ENCODE measurements at regions not wholly inside any gene's neighbourhood (a gene's known extent, or its start where the extent isn't known, plus 50 kb on each side); places are given as distances from the start of the nearest gene placed in this dataset.

DNA sequence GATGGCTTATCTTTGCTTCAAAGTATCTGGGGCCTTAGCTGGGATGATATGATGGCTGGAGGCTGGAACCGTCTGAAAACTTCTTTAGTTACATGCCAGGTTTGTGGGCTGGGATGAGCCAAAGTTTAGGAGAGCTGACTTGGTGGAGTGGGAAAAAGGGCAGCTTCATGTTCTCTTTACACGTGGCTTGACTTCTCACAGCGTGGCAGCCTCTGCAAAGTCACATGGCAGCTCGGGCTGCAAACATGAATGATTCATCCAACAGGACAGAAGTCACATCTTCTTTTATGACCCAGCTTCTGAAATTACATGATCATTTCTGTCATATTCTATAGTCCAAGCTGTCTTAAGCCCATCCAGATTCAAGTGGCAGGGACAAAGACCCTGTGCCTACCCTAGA lies 176.0 kb downstream of the OLFM4 start:
- DNase-seq (ENCODE audit: low read depth), result no peak
- Histone ChIP-seq H3K4me1 (ENCODE audit: control insufficient read depth, insufficient read depth, low read length) (no peaks in the 10 kb centered on the region), H3K27me3 (replicated peaks; ENCODE audit: control insufficient read depth, insufficient read depth, low read length) (peaks cover 33% of the 10 kb centered on the region)

GRCh38 chr13:53206455-53206854 lies 177.8 kb downstream of the OLFM4 start:
- Histone ChIP-seq H3K9me3 (ENCODE audit: control insufficient read depth, low read length) (no peaks in the 10 kb centered on the region), H3K36me3 (ENCODE audit: control insufficient read depth, insufficient read depth, low read length, severe bottlenecking) (no peaks in the 10 kb centered on the region), H3K27me3 (replicated peaks; ENCODE audit: control insufficient read depth, insufficient read depth, low read length) (peaks cover 26% of the 10 kb centered on the region), H3K9ac (ENCODE audit: low read length) (no peak overlapping the region), H3K4me3 (ENCODE audit: low read length) (no peak overlapping the region), H3K4me1 (ENCODE audit: control insufficient read depth, insufficient read depth, low read length) (no peaks in the 10 kb centered on the region)
- DNase-seq (ENCODE audit: low read depth), result no peak

More for the DNA sequence above, 176.0 kb downstream of the OLFM4 start:
- Histone ChIP-seq H3K9ac (ENCODE audit: low read length) (no peak overlapping the region), H3K36me3 (ENCODE audit: control insufficient read depth, insufficient read depth, low read length, severe bottlenecking) (no peaks in the 10 kb centered on the region), H3K9me3 (ENCODE audit: control insufficient read depth, low read length) (no peaks in the 10 kb centered on the region), H3K4me3 (ENCODE audit: low read length) (no peak overlapping the region)

GRCh38 chr13:53207556-53207955 lies 178.9 kb downstream of the OLFM4 start:
- peaks cover 19% of the 10 kb centered on the region for H3K27me3 ChIP-seq (replicated peaks; ENCODE audit: control insufficient read depth, insufficient read depth, low read length)
- DNase-seq (ENCODE audit: low read depth), result no peak
- H3K9ac ChIP-seq (ENCODE audit: low read length), result no peak overlapping the region
- H3K9me3 ChIP-seq (ENCODE audit: control insufficient read depth, low read length), result no peaks in the 10 kb centered on the region
- no peaks in the 10 kb centered on the region for H3K4me1 ChIP-seq (ENCODE audit: control insufficient read depth, insufficient read depth, low read length)
- H3K36me3 ChIP-seq (ENCODE audit: control insufficient read depth, insufficient read depth, low read length, severe bottlenecking), result no peaks in the 10 kb centered on the region
- no peak overlapping the region for H3K4me3 ChIP-seq (ENCODE audit: low read length)

DNA sequence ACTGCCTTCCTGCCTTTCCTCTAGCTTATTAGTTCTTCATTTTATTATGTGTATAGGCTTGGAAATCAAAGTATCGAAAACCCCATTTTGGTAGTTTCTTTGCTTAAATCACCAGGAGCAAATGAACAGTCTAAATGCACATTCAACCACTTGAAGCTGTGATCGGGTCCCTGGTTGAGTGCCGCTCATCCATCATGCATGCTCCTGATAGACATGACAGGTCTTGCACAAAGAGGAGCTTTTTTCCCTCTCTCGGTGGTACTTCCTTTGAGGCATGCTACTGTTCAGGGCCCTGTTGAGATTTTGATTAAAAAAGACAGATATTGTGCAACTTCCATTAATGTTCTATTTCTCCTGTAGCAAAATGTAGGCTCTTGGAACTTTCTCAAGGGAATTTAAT lies 185.8 kb downstream of the OLFM4 start:
- Histone ChIP-seq H3K4me1 (ENCODE audit: control insufficient read depth, insufficient read depth, low read length) (no peaks in the 10 kb centered on the region), H3K36me3 (ENCODE audit: control insufficient read depth, insufficient read depth, low read length, severe bottlenecking) (no peaks in the 10 kb centered on the region), H3K9ac (ENCODE audit: low read length) (no peak overlapping the region), H3K9me3 (ENCODE audit: control insufficient read depth, low read length) (no peaks in the 10 kb centered on the region), H3K4me3 (ENCODE audit: low read length) (no peak overlapping the region), H3K27me3 (replicated peaks; ENCODE audit: control insufficient read depth, insufficient read depth, low read length) (no peaks in the 10 kb centered on the region)
- no peak for DNase-seq (ENCODE audit: low read depth)

- no peaks in the 10 kb centered on the region for H3K27me3 ChIP-seq (replicated peaks; ENCODE audit: control insufficient read depth, insufficient read depth, low read length)
- H3K36me3 ChIP-seq (ENCODE audit: control insufficient read depth, insufficient read depth, low read length, severe bottlenecking), result no peaks in the 10 kb centered on the region
- no peak overlapping the region for H3K9ac ChIP-seq (ENCODE audit: low read length)
- H3K4me3 ChIP-seq (ENCODE audit: low read length), result no peak overlapping the region
- no peak for DNase-seq (ENCODE audit: low read depth)
- no peaks in the 10 kb centered on the region for H3K9me3 ChIP-seq (ENCODE audit: control insufficient read depth, low read length)
- no peaks in the 10 kb centered on the region for H3K4me1 ChIP-seq (ENCODE audit: control insufficient read depth, insufficient read depth, low read length)
Measured at GRCh38 chr13:53215563-53215962, 186.9 kb downstream of the OLFM4 start.

DNA sequence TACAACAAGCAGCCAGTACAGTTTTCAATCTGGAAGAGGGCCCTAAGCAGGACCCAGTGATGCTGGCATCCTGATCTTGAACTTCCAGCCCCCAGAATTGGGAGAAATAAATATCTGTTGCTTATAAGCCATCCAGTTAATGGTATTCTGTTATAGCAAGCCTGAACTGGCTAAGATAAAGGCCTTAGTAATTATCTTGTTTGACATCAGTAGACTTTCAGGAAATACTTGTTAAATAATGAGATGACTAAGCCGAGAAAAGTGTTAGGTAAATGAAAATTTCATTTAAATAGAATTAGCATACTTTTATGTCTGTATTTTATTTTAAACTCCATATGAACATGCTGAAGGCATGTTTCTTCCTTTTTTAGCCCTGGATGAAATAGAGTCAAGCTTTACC lies 188.2 kb downstream of the OLFM4 start:
- no peaks in the 10 kb centered on the region for H3K27me3 ChIP-seq (replicated peaks; ENCODE audit: control insufficient read depth, insufficient read depth, low read length)
- H3K36me3 ChIP-seq (ENCODE audit: control insufficient read depth, insufficient read depth, low read length, severe bottlenecking), result no peaks in the 10 kb centered on the region
- no peaks in the 10 kb centered on the region for H3K4me1 ChIP-seq (ENCODE audit: control insufficient read depth, insufficient read depth, low read length)
- no peaks in the 10 kb centered on the region for H3K9me3 ChIP-seq (ENCODE audit: control insufficient read depth, low read length)
- DNase-seq (ENCODE audit: low read depth), result no peak
- H3K9ac ChIP-seq (ENCODE audit: low read length), result no peak overlapping the region
- no peak overlapping the region for H3K4me3 ChIP-seq (ENCODE audit: low read length)

DNA sequence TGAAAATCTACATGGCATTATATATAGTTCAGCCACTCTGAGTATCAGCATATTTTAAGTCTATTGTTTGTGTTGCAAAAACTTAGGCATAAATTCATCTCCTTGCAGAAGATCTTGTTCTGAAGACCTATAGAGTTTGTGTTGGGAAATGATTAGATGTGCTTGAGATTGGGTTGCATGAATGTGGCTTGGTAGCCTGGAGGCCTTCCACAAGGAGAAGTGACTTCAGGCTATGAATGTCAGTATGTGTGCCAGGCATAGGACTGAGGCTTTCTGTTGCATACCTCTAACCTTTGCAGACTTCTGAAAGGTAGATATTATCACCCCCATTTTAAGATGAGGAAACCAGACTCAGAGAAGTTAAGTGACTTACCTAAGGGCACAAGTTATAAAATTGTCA lies 188.6 kb downstream of the OLFM4 start:
- no peaks in the 10 kb centered on the region for H3K4me1 ChIP-seq (ENCODE audit: control insufficient read depth, insufficient read depth, low read length)
- H3K9ac ChIP-seq (ENCODE audit: low read length), result no peak overlapping the region
- no peaks in the 10 kb centered on the region for H3K36me3 ChIP-seq (ENCODE audit: control insufficient read depth, insufficient read depth, low read length, severe bottlenecking)
- DNase-seq (ENCODE audit: low read depth), result no peak
- no peak overlapping the region for H3K4me3 ChIP-seq (ENCODE audit: low read length)
- H3K27me3 ChIP-seq (replicated peaks; ENCODE audit: control insufficient read depth, insufficient read depth, low read length), result no peaks in the 10 kb centered on the region
- no peaks in the 10 kb centered on the region for H3K9me3 ChIP-seq (ENCODE audit: control insufficient read depth, low read length)

GRCh38 chr13:53220038-53220437 lies 191.4 kb downstream of the OLFM4 start:
- Histone ChIP-seq H3K27me3 (replicated peaks; ENCODE audit: control insufficient read depth, insufficient read depth, low read length) (no peaks in the 10 kb centered on the region), H3K9me3 (ENCODE audit: control insufficient read depth, low read length) (peaks cover 9% of the 10 kb centered on the region), H3K9ac (ENCODE audit: low read length) (no peak overlapping the region), H3K36me3 (ENCODE audit: control insufficient read depth, insufficient read depth, low read length, severe bottlenecking) (no peaks in the 10 kb centered on the region), H3K4me1 (ENCODE audit: control insufficient read depth, insufficient read depth, low read length) (no peaks in the 10 kb centered on the region), H3K4me3 (ENCODE audit: low read length) (no peak overlapping the region)
- no peak for DNase-seq (ENCODE audit: low read depth)

- Histone ChIP-seq H3K4me3 (ENCODE audit: low read length) (no peak overlapping the region), H3K9ac (ENCODE audit: low read length) (no peak overlapping the region), H3K4me1 (ENCODE audit: control insufficient read depth, insufficient read depth, low read length) (no peaks in the 10 kb centered on the region), H3K9me3 (ENCODE audit: control insufficient read depth, low read length) (no peaks in the 10 kb centered on the region), H3K36me3 (ENCODE audit: control insufficient read depth, insufficient read depth, low read length, severe bottlenecking) (no peaks in the 10 kb centered on the region), H3K27me3 (replicated peaks; ENCODE audit: control insufficient read depth, insufficient read depth, low read length) (peaks cover 4% of the 10 kb centered on the region)
- no peak for DNase-seq (ENCODE audit: low read depth)
Measured at GRCh38 chr13:53237696-53238095, 209.1 kb downstream of the OLFM4 start.

GRCh38 chr13:53238261-53238660 lies 209.6 kb downstream of the OLFM4 start:
- Histone ChIP-seq H3K9ac (ENCODE audit: low read length) (no peak overlapping the region), H3K27me3 (replicated peaks; ENCODE audit: control insufficient read depth, insufficient read depth, low read length) (peaks cover 4% of the 10 kb centered on the region), H3K4me3 (ENCODE audit: low read length) (no peak overlapping the region), H3K4me1 (ENCODE audit: control insufficient read depth, insufficient read depth, low read length) (no peaks in the 10 kb centered on the region), H3K36me3 (ENCODE audit: control insufficient read depth, insufficient read depth, low read length, severe bottlenecking) (no peaks in the 10 kb centered on the region), H3K9me3 (ENCODE audit: control insufficient read depth, low read length) (no peaks in the 10 kb centered on the region)
- no peak for DNase-seq (ENCODE audit: low read depth)

DNA sequence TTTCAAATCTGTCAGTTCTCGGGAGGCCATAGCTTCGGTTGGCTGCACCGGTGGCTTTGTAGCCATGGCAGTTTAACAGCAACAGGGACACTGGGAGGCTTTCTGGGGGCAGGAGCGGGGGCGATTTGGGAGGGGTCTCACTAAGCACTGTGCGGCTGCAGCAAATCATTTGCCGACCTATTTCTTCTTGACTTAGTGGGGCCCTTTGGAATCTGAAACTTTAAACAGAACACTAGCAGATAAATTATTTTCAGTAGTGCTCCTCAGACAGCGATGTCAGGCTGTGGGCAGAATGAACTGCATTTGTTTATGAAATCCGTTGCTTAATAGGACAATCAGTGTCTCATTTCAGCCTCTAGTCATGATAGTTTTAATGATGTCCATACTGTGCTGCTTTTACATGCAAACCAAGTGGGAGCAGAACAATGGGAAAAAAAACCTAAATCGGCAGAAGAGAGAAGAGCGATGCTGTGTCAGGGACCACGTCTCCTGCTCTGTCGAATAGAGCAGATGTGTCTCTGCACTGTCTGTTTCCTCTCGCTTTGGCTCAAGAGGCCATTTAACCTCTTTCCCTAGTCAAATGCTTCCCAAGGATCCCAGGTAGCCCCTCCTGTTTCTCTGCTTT lies 211.9 kb downstream of the OLFM4 start:
- Histone ChIP-seq H3K27me3 (replicated peaks; ENCODE audit: control insufficient read depth, insufficient read depth, low read length) (peaks cover 4% of the 10 kb centered on the region), H3K4me1 (ENCODE audit: control insufficient read depth, insufficient read depth, low read length) (no peaks in the 10 kb centered on the region), H3K9ac (ENCODE audit: low read length) (no peak overlapping the region), H3K4me3 (ENCODE audit: low read length) (no peak overlapping the region), H3K36me3 (ENCODE audit: control insufficient read depth, insufficient read depth, low read length, severe bottlenecking) (no peaks in the 10 kb centered on the region), H3K9me3 (ENCODE audit: control insufficient read depth, low read length) (no peaks in the 10 kb centered on the region)
- no peak for DNase-seq (ENCODE audit: low read depth)

GRCh38 chr13:53241891-53242348 lies 213.3 kb downstream of the OLFM4 start:
- no peaks in the 10 kb centered on the region for H3K9me3 ChIP-seq (ENCODE audit: control insufficient read depth, low read length)
- H3K4me3 ChIP-seq (ENCODE audit: low read length), result no peak overlapping the region
- H3K4me1 ChIP-seq (ENCODE audit: control insufficient read depth, insufficient read depth, low read length), result no peaks in the 10 kb centered on the region
- no peak overlapping the region for H3K9ac ChIP-seq (ENCODE audit: low read length)
- peaks cover 8% of the 10 kb centered on the region for H3K27me3 ChIP-seq (replicated peaks; ENCODE audit: control insufficient read depth, insufficient read depth, low read length)
- no peaks in the 10 kb centered on the region for H3K36me3 ChIP-seq (ENCODE audit: control insufficient read depth, insufficient read depth, low read length, severe bottlenecking)
- DNase-seq (ENCODE audit: low read depth), result no peak

All from adipocyte (in vitro differentiated cells).